SK-N-SH (cell line): ENCODE measurements at regions not wholly inside any gene's neighbourhood (a gene's known extent, or its start where the extent isn't known, plus 50 kb on each side); places are given as distances from the start of the nearest gene placed in this dataset.

Experiments
- CTCF ChIA-PET: fragments of 300-600, 350-600 bp; formaldehyde crosslinking; extraction: SDS; loops from one replicate; lab custom pipeline; 2021; lab: Yijun Ruan, JAX
- POLR2A ChIA-PET: fragments of 350-600 bp; sonication (Branson Sonifier 250); formaldehyde crosslinking; extraction: SDS; loops from one replicate; lab custom pipeline; 2020; ENCODE audit warnings: antibody characterized with exemption, inconsistent platforms; lab: Yijun Ruan, JAX
- DNase-seq: peaks from one replicate; pipeline ENCODE4 v3.0.0; 2012
- H2AFZ ChIP-seq: fragments of 200-600 bp; sonication (generic); 2 replicates; pipeline ENCODE4 v1.8.1; 2016; ENCODE audit warnings: antibody characterized with exemption, mild to moderate bottlenecking, low read depth
- H3F3A ChIP-seq: fragments of 200-600 bp; sonication (generic); replicated peaks from 2 replicates; pipeline ENCODE3; 2016; ENCODE audit warnings: antibody characterized with exemption, mild to moderate bottlenecking; ENCODE audit not compliant: insufficient read depth
- H3K27ac ChIP-seq, 2 experiments: fragments of 200-500 bp in 1 of 2; fragments of 200-600 bp in 1 of 2; sonication (Bioruptor generic) in 1 of 2; sonication (generic), shearing (Covaris generic) in 1 of 2; 2 replicates each; pipeline versions ENCODE4 v1.5.1 to v1.6.1; 2014 to 2016; ENCODE audit warnings: low read depth in 2 of 2, inconsistent platforms in 1 of 2, low read length in 1 of 2, mild to moderate bottlenecking in 1 of 2, mixed read lengths in 1 of 2
- H3K27me3 ChIP-seq: fragments of 200-600 bp; sonication (generic), shearing (Covaris generic); 2 replicates; pipeline ENCODE4 v1.6.1; 2016; ENCODE audit warnings: mixed run types; ENCODE audit not compliant: insufficient read depth
- H3K36me3 ChIP-seq, 2 experiments: fragments of 200-500 bp in 1 of 2; fragments of 200-600 bp in 1 of 2; sonication (Bioruptor generic) in 1 of 2; sonication (generic) in 1 of 2; replicated peaks in 1 of 2; 2 replicates each; pipeline versions ENCODE3 to v1.5.1; 2014 to 2016; ENCODE audit warnings: low read length in 1 of 2, mild to moderate bottlenecking in 1 of 2; ENCODE audit not compliant: insufficient read depth in 2 of 2, control insufficient read depth in 1 of 2
- H3K4me1 ChIP-seq, 2 experiments: fragments of 200-500 bp in 1 of 2; fragments of 200-600 bp in 1 of 2; sonication (Bioruptor generic) in 1 of 2; sonication (generic), shearing (Covaris generic) in 1 of 2; 2 replicates each; pipeline versions ENCODE4 v1.5.1 to v1.6.1; 2014 to 2016; ENCODE audit warnings: low read depth in 1 of 2, low read length in 1 of 2, mixed run types in 1 of 2; ENCODE audit not compliant: insufficient read depth in 2 of 2, control insufficient read depth in 1 of 2
- H3K4me2 ChIP-seq: fragments of 200-600 bp; sonication (generic), shearing (Covaris generic); 2 replicates; pipeline ENCODE4 v1.6.1; 2017; ENCODE audit warnings: mixed run types
- H3K4me3 ChIP-seq, 2 experiments: fragments of 200-500 bp in 1 of 2; fragments of 200-600 bp in 1 of 2; sonication (Bioruptor generic) in 1 of 2; sonication (generic), shearing (Covaris generic) in 1 of 2; 2 replicates each; pipeline versions ENCODE4 v1.5.1 to v1.8.1; 2014 to 2016; ENCODE audit warnings: low read depth in 2 of 2, inconsistent platforms in 1 of 2, low read length in 1 of 2, mild to moderate bottlenecking in 1 of 2, mixed read lengths in 1 of 2, moderate library complexity in 1 of 2
- H3K79me2 ChIP-seq: fragments of 200-600 bp; sonication (generic); 2 replicates; pipeline ENCODE4 v1.8.1; 2017; ENCODE audit warnings: mild to moderate bottlenecking; ENCODE audit not compliant: insufficient read depth
- H3K9ac ChIP-seq: fragments of 200-600 bp; sonication (generic); 2 replicates; pipeline ENCODE4 v1.6.1; 2017; ENCODE audit warnings: mixed run types
- H3K9me2 ChIP-seq: fragments of 200-600 bp; sonication (generic); 2 replicates; pipeline ENCODE4 v1.6.1; 2017; ENCODE audit warnings: mixed run types
- H3K9me3 ChIP-seq: fragments of 200-600 bp; sonication (generic); 2 replicates; pipeline ENCODE4 v1.6.1; 2017; ENCODE audit warnings: mixed run types, mild to moderate bottlenecking, moderate library complexity
- H4K20me1 ChIP-seq: fragments of 200-600 bp; sonication (generic); 2 replicates; pipeline ENCODE4 v1.6.1; 2017; ENCODE audit warnings: mild to moderate bottlenecking, mixed run types; ENCODE audit not compliant: insufficient read depth
- CTCF ChIP-seq: fragments of 200-600 bp; sonication (generic); IDR thresholded peaks from 2 replicates; pipeline ENCODE4 v1.6.1; 2017; ENCODE audit warnings: antibody characterized with exemption, mild to moderate bottlenecking, moderate library complexity
- ELF1 ChIP-seq: IDR thresholded peaks from 2 replicates; pipeline ENCODE4 v1.4.0; 2012
- EP300 ChIP-seq, 2 experiments: IDR thresholded peaks; 2 replicates each; pipeline versions ENCODE4 v1.4.0 to v1.6.1; 2012; ENCODE audit warnings: borderline replicate concordance in 1 of 2, low read depth in 1 of 2, low read length in 1 of 2
- FOSL2 ChIP-seq: IDR thresholded peaks from 2 replicates; pipeline ENCODE4 v1.4.0; 2012; ENCODE audit warnings: low read depth, mild to moderate bottlenecking, moderate library complexity, borderline replicate concordance
- FOXJ3 ChIP-seq: sonication (generic); formaldehyde crosslinking; IDR thresholded peaks from 2 replicates; pipeline ENCODE4 v1.5.1; 2020; ENCODE audit warnings: mild to moderate bottlenecking, missing genetic modification reagents
- FOXM1 ChIP-seq: IDR thresholded peaks from 2 replicates; pipeline ENCODE4 v1.4.0; 2012; ENCODE audit warnings: low read depth, mild to moderate bottlenecking
- JUND ChIP-seq: IDR thresholded peaks from 2 replicates; pipeline ENCODE4 v1.4.0; 2012
- MXI1 ChIP-seq: IDR thresholded peaks from 2 replicates; pipeline ENCODE4 v1.6.1; 2012; ENCODE audit warnings: mild to moderate bottlenecking, low read depth, low read length, improper control_type of control experiment
- NFIC ChIP-seq: IDR thresholded peaks from 2 replicates; pipeline ENCODE4 v1.4.0; 2012; ENCODE audit warnings: borderline replicate concordance
- NRF1 ChIP-seq: IDR thresholded peaks from 2 replicates; pipeline ENCODE4 v1.6.1; 2012; ENCODE audit warnings: low read depth, mild to moderate bottlenecking, low read length
- RAD21 ChIP-seq: IDR thresholded peaks from 2 replicates; pipeline ENCODE4 v1.6.1; 2012; ENCODE audit warnings: mild to moderate bottlenecking, low read length
- RFX5 ChIP-seq: IDR thresholded peaks from 2 replicates; pipeline ENCODE4 v1.6.1; 2012; ENCODE audit warnings: mild to moderate bottlenecking, improper control_type of control experiment, low read length
- SIN3A ChIP-seq: IDR thresholded peaks from 2 replicates; pipeline ENCODE4 v1.6.1; 2012; ENCODE audit warnings: low read depth, mild to moderate bottlenecking, low read length, moderate library complexity, borderline replicate concordance
- TAF1 ChIP-seq: IDR thresholded peaks from 2 replicates; pipeline ENCODE4 v1.6.1; 2012; ENCODE audit warnings: low read depth, mild to moderate bottlenecking, low read length, moderate library complexity, borderline replicate concordance
- TCF12 ChIP-seq: IDR thresholded peaks from 2 replicates; pipeline ENCODE4 v1.4.0; 2012
- TEAD4 ChIP-seq: IDR thresholded peaks from 2 replicates; pipeline ENCODE4 v1.4.0; 2012; ENCODE audit warnings: mild to moderate bottlenecking, borderline replicate concordance; ENCODE audit not compliant: insufficient read depth
- ZBTB33 ChIP-seq: IDR thresholded peaks from 2 replicates; pipeline ENCODE4 v1.4.0; 2012; ENCODE audit warnings: low read depth, borderline replicate concordance
- WGBS: methylation state at CpG from one replicate; pipeline ENCODE4 v1.1.6; 2017; ENCODE audit warnings: low lambda C conversion rate; 5-methylcytosine and 5-hydroxymethylcytosine counted together
- TF ChIP-seq, protein P1 (sequence below): IDR thresholded peaks from 2 replicates; pipeline ENCODE4 v1.4.0; 2012; ENCODE audit warnings: low read depth
- TF ChIP-seq, protein P2 (sequence below): IDR thresholded peaks from 2 replicates; pipeline ENCODE4 v1.4.0; 2012; ENCODE audit warnings: low read depth, borderline replicate concordance

- no peaks in the 10 kb centered on the region for H3K79me2 ChIP-seq
- peaks cover 0 to 14% of the 10 kb centered on the region in 2 experiments; a peak in 2 of 4 replicates for H3K4me1 ChIP-seq
- POLR2A ChIA-PET: no interaction called here
- H3K4me2 ChIP-seq: no peak overlapping the region
- peaks cover 4% of the 10 kb centered on the region for H3F3A ChIP-seq
- no peak overlapping the region for H3K27ac ChIP-seq
- WGBS: 100% methylated on average over 1 of the region's 1 CpG
- CTCF ChIA-PET: no interaction called here
- no peaks in the 10 kb centered on the region; the same call in 1 of the 2 replicates for H3K9me3 ChIP-seq
- H3K36me3 ChIP-seq: no peaks in the 10 kb centered on the region
- H4K20me1 ChIP-seq: no peaks in the 10 kb centered on the region
- no peaks in the 10 kb centered on the region for H3K27me3 ChIP-seq
- no peaks in the 10 kb centered on the region for H3K9me2 ChIP-seq
- DNase-seq: no peak
- H2AFZ ChIP-seq: peak overlapping the region; percentile 12; the same call in 1 of the 2 replicates
- no peak overlapping the region for H3K4me3 ChIP-seq
- no peak overlapping the region for H3K9ac ChIP-seq
- TF ChIP-seq, protein P1, sequence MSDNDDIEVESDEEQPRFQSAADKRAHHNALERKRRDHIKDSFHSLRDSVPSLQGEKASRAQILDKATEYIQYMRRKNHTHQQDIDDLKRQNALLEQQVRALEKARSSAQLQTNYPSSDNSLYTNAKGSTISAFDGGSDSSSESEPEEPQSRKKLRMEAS: no peak
- TF ChIP-seq NRF1 (no peak), TCF12 (no peak), TAF1 (no peak), TEAD4 (no peak), CTCF (no peak), ZBTB33 (no peak), EP300 (IDR thresholded peaks at IDR 0.05; ENCODE audit: borderline replicate concordance in 1 of 2, low read depth in 1 of 2, low read length in 1 of 2) (no peak), SIN3A (no peak), JUND (no peak), RAD21 (no peak), FOXM1 (no peak), MXI1 (no peak), FOSL2 (no peak), NFIC (no peak), ELF1 (no peak), FOXJ3 (no peak), RFX5 (no peak)
- TF ChIP-seq, protein P2, sequence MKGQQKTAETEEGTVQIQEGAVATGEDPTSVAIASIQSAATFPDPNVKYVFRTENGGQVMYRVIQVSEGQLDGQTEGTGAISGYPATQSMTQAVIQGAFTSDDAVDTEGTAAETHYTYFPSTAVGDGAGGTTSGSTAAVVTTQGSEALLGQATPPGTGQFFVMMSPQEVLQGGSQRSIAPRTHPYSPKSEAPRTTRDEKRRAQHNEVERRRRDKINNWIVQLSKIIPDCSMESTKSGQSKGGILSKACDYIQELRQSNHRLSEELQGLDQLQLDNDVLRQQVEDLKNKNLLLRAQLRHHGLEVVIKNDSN: no peak
These were observed 261.6 kb upstream of the ANKRD50 start for GRCh38 chr4:124974152-124974551.
